Progenitor cell of endocrine pancreas (in vitro differentiated cells): ENCODE measurements at regions not wholly inside any gene's neighbourhood (a gene's known extent, or its start where the extent isn't known, plus 50 kb on each side); places are given as distances from the start of the nearest gene placed in this dataset.
"Not testable (repeated sequence)": the region's sequence is repeated elsewhere in the genome, so short reads cannot be mapped to it uniquely, and the experiment has no call there.

Experiments used
- DNase-seq: peaks from one replicate; pipeline ENCODE4 v3.0.0; 2021; ENCODE audit warnings: low spot score; ENCODE audit not compliant: unreplicated experiment
- H3K27ac Mint-ChIP-seq: 2 replicates; pipeline ENCODE4 v1.8.0; 2021; ENCODE audit warnings: mild to moderate bottlenecking, moderate library complexity, mixed read lengths
- H3K27me3 Mint-ChIP-seq: 2 replicates; pipeline ENCODE4 v1.8.0; 2021; ENCODE audit warnings: mixed read lengths
- H3K36me3 Mint-ChIP-seq: 2 replicates; pipeline ENCODE4 v1.8.0; 2022; ENCODE audit warnings: mixed read lengths; ENCODE audit not compliant: insufficient read depth
- H3K4me1 Mint-ChIP-seq: 2 replicates; pipeline ENCODE4 v1.8.0; 2021; ENCODE audit warnings: low read depth, mixed read lengths
- H3K4me3 Mint-ChIP-seq: 2 replicates; pipeline ENCODE4 v1.8.0; 2021; ENCODE audit warnings: low read depth, mild to moderate bottlenecking, moderate library complexity, mixed read lengths
- H3K9me3 Mint-ChIP-seq: 2 replicates; pipeline ENCODE4 v1.8.0; 2021; ENCODE audit warnings: low read depth, mixed read lengths
- CTCF ChIP-seq: fragments of 200-600 bp; sonication (generic); IDR thresholded peaks from one replicate; pipeline ENCODE4 v1.5.0; 2021; ENCODE audit warnings: antibody characterized with exemption, mild to moderate bottlenecking; ENCODE audit not compliant: unreplicated experiment

GRCh38 chr9:103601287-103601686 is 492.8 kb upstream of the SMC2 start:
- H3K36me3 Mint-ChIP-seq, result no peaks in the 10 kb centered on the region
- no peak overlapping the region for H3K4me3 Mint-ChIP-seq
- no peaks in the 10 kb centered on the region for H3K4me1 Mint-ChIP-seq
- no peak for DNase-seq
- TF ChIP-seq CTCF, result no peak
- H3K27ac Mint-ChIP-seq, result no peak overlapping the region
- no peaks in the 10 kb centered on the region for H3K27me3 Mint-ChIP-seq
- peaks cover 30% of the 10 kb centered on the region for H3K9me3 Mint-ChIP-seq

GRCh38 chr9:103611950-103612349 is 482.2 kb upstream of the SMC2 start:
- H3K27ac Mint-ChIP-seq, H3K4me1 Mint-ChIP-seq, H3K36me3 Mint-ChIP-seq, H3K4me3 Mint-ChIP-seq, H3K27me3 Mint-ChIP-seq, DNase-seq: not testable (repeated sequence)
- H3K9me3 Mint-ChIP-seq, result peaks cover 20% of the 10 kb centered on the region

- Mint-ChIP-seq H3K4me3 (no peak overlapping the region), H3K27me3 (no peaks in the 10 kb centered on the region), H3K36me3 (no peaks in the 10 kb centered on the region), H3K9me3 (peaks cover 19% of the 10 kb centered on the region), H3K4me1 (no peaks in the 10 kb centered on the region), H3K27ac (no peak overlapping the region)
- no peak for TF ChIP-seq CTCF
- no peak for DNase-seq
Observed at GRCh38 chr9:103615994-103616393, 478.1 kb upstream of the SMC2 start.

GRCh38 chr9:103617046-103617445 is 477.1 kb upstream of the SMC2 start:
- Mint-ChIP-seq H3K9me3 (peaks cover 22% of the 10 kb centered on the region), H3K4me1 (no peaks in the 10 kb centered on the region), H3K27me3 (no peaks in the 10 kb centered on the region), H3K4me3 (no peak overlapping the region), H3K27ac (no peak overlapping the region), H3K36me3 (no peaks in the 10 kb centered on the region)
- no peak for TF ChIP-seq CTCF
- DNase-seq, result no peak

GRCh38 chr9:103625161-103625804 is 468.8 kb upstream of the SMC2 start:
- TF ChIP-seq CTCF, result no peak
- no peaks in the 10 kb centered on the region for H3K4me1 Mint-ChIP-seq
- peaks cover 3% of the 10 kb centered on the region for H3K9me3 Mint-ChIP-seq
- H3K27ac Mint-ChIP-seq, result no peak overlapping the region
- DNase-seq, result no peak
- H3K36me3 Mint-ChIP-seq, result no peaks in the 10 kb centered on the region
- no peak overlapping the region for H3K4me3 Mint-ChIP-seq
- H3K27me3 Mint-ChIP-seq, result no peaks in the 10 kb centered on the region

- H3K27ac Mint-ChIP-seq, result no peak overlapping the region
- H3K4me3 Mint-ChIP-seq, result no peak overlapping the region
- no peaks in the 10 kb centered on the region for H3K4me1 Mint-ChIP-seq
- H3K36me3 Mint-ChIP-seq, result no peaks in the 10 kb centered on the region
- no peaks in the 10 kb centered on the region for H3K27me3 Mint-ChIP-seq
- no peak for DNase-seq
- H3K9me3 Mint-ChIP-seq, result no peaks in the 10 kb centered on the region
- TF ChIP-seq CTCF, result no peak
Observed at GRCh38 chr9:103627731-103628130, 466.4 kb upstream of the SMC2 start.
